Stimulated activated CD8-positive, alpha-beta memory T cell treated with anti-CD3 and anti-CD28 coated beads, Interleukin-15, amount 100 ng/mL, for 48 hours (primary cell): ENCODE measurements at regions not wholly inside any gene's neighbourhood (a gene's known extent, or its start where the extent isn't known, plus 50 kb on each side); places are given as distances from the start of the nearest gene placed in this dataset.
"Not testable (repeated sequence)": the region's sequence is repeated elsewhere in the genome, so short reads cannot be mapped to it uniquely, and the experiment has no call there.

ENCODE experiments used
- DNase-seq, 2 donors: peaks; one replicate each; pipeline ENCODE4 v3.0.0-alpha.2; 2020; ENCODE audit warnings: low read depth in 2 of 2

DNA sequence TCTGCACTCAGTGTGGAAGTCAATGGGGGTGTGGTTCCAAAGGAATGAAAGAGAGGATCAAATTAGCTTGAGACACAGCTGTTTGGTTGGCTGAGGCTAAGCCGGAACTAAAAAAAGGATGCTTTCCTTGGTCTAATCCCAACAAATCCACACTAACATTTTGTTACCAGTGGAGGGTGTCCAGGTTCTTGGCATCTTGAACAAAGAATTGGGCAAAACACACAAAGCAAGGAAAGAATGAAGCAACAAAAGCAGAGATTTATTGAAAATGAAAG lies 278.6 kb upstream of the PLET1 start:
- DNase-seq, result not testable (repeated sequence)

DNA sequence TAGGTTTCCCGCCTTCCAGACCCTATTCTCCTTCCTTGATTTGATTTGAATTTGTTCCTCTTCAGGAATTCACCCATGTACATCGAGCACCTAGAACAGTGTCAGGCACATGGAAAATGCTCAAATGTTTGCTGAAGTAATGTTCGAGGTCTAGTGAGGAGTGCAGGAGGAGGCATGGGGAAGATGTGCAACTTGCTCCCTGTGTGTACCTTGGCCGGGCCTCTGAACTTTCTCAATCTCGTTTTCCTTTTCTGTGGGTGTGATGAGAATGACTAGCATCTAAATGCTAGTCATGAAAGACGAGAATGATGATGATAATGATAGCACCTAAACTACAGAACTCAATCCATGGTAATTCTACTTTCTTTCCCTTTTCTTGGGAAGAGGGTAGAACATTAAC lies 279.1 kb upstream of the PLET1 start:
- DNase-seq, result no peak

- DNase-seq, result no peak
These were observed 279.6 kb upstream of the PLET1 start for GRCh38 chr11:112540261-112540660.

DNA sequence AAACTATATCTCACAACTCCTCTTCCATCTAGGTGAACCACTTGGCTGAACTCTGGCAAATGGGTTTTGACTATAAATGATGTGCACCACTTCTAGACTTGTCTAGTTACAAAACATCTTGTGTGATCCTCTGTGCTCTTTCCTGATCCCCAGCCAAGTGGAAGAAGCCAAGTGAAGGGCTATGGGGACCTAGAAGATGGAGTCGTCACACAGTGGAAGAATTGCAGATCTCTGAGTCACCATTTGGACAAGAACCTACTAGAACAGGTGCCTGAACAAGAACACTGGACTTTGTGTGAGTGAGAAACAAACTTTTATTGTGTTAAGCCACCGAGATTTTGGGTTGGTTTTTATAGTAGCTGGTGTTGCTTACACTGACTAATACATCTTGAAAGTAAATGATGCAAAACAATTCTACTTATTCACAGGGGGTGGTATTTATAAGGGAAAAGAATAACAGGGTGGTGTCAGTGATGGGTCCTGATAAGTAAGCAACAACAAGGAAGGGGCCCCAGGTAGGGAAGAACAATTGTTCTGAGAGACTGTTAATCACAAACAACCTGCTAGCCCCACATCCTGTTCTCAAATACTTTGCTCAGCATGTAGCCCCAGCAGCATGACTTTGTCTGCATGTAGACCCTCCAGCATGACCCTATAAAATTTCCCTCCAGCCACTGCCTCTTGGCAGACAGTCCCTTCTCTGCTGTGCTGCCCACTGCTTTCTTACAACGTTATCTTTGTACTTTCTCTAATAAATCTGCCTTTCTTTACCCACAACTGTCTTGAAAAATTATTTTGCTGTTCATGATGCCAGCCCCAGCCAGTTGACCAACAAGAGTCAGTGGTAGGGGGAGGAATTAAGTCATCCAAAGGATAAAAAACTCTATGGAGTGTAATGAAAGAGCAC lies 280.7 kb upstream of the PLET1 start:
- DNase-seq, result no peak

GRCh38 chr11:112542479-112542878 lies 281.8 kb upstream of the PLET1 start:
- no peak for DNase-seq

GRCh38 chr11:112543390-112543789 lies 282.7 kb upstream of the PLET1 start:
- DNase-seq, result no peak

- DNase-seq, result no peak
These were observed 288.0 kb upstream of the PLET1 start for GRCh38 chr11:112548641-112549040.

GRCh38 chr11:112553205-112553731 lies 292.6 kb upstream of the PLET1 start:
- no peak for DNase-seq

DNA sequence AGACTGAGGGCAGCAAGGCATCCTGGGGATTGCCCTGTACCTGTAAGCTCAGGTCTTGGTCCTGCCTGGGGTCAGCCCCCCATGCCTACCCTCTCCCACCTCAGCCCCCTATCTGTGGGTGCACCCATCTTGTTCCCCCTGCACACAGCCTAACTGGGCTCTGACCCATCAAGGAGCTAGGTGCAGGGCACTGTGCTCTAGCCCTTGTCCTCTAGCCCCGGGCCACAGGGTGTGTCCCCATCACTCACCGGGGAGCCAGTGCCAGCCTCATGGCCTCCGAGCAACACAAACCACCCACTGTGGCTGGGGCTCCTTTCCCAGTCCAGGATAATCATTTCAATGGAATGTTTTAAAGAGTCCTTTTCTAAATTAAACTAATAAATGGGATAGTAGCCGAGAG lies 293.9 kb upstream of the PLET1 start:
- no peak for DNase-seq

- peak; percentile 44 to 46 for DNase-seq
These were observed 295.1 kb upstream of the PLET1 start for GRCh38 chr11:112555491-112556364.

GRCh38 chr11:112558691-112559090 lies 298.0 kb upstream of the PLET1 start:
- DNase-seq, result no peak

GRCh38 chr11:112563808-112564207 lies 303.1 kb upstream of the PLET1 start:
- DNase-seq, result no peak

- no peak for DNase-seq
These were observed 303.7 kb upstream of the PLET1 start for GRCh38 chr11:112564228-112564955.

DNA sequence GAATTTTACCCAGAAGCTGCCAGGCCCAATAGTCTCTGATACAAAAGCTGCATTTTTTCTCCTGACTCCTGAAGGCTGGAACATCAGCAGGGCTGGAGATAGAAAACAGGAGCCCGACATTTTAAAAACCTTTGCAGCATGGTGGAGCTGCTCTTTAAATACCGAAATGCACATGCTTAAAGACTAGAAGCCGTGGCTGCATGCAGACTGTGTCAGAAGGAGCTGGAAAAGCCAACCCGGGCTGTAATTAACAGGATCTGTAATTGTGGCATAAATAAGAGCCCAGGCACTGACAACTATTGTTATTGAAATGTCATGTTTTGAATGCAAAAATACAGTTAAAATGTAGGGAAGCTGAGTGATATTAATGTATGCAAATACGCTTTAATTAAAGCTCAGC lies 304.9 kb upstream of the PLET1 start:
- DNase-seq, result no peak

- DNase-seq, result no peak
These were observed 305.5 kb upstream of the PLET1 start for GRCh38 chr11:112566124-112566523.

GRCh38 chr11:112570333-112570732 lies 309.7 kb upstream of the PLET1 start:
- no peak for DNase-seq

DNA sequence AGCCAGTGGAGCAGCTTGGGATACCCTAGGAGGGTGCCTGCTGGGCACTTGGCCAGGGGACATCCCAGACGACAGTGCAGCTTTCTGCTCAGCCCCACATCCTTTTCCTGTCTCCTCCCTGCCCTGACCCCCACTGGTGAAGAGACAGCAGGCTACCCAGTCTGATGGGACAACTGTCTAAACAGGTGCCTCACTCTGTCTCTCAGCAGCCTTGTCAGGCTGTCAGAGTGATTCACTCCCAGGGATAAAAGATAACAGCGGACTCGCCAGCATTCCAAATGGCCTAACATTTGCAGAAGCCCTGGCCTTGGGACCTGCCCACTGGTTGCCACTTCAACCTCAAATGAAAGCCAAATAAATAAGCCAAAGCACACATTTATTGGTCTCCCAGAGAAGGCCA lies 318.6 kb upstream of the PLET1 start:
- no peak for DNase-seq

DNA sequence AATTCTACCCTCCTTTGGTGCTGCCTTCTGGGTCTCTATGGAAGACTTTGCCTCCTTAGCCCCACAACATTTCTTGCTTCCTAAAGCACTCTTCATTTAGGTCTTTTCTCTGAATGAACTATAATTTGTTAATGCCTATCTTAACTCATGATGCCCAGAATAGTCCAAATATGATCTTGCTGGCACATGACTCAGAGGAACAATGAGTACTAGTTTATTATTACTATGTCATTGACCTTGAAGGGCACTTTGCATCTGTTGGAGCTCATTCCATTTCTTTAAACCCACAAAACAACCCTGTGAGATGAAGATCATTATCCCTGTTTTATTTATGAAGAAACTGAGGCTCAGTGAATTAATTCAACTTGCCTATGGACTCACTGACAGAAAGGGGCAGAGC lies 320.2 kb upstream of the PLET1 start:
- DNase-seq, result no peak

GRCh38 chr11:112581747-112582146 lies 321.1 kb upstream of the PLET1 start:
- no peak for DNase-seq

DNA sequence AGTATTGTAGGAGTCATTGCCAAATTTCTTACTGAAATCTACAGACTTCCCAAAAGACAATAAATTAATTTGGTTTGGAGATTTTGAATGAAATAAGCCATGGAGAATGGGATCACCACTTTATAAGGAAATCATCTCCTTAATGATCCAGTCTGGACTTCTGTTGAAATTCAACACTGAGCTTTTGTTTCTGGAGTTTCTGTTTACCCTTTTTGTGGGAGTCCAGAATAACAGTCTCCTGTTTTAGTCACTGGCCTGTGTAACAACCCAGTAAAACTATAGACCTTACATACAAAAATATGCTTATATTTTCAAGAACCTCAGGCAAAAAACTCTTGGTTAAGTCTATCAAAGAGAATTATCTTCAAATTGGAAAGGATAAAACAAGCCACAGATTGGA lies 321.7 kb upstream of the PLET1 start:
- DNase-seq, result no peak

DNA sequence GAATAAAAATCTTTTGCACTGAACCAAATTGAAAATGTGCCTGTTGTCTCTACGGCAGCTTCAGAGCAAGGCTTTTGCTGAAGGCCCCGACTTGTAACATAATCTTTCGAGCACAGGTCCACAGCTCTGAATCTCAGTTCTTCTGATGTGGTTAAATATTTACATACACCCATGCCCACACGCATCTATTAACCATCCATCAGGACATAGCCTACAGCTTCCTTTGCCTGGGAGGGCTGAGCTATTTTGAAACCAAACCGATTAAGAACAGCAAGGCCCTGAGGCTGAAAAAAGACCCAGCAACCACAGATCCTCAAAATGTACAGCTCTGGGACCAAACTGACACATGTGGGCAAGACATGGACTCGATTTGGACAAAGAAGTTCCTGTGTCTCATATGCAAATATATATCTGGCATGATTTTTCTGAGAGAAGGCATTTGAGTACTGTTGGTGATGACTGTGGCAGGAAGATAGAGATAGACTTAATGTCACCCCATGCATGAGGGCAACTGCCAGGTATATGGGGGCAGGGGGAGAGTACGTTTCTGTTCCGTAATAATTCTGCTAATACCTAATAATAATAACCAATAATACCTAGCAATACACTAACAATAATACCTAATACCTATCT lies 322.7 kb upstream of the PLET1 start:
- DNase-seq, result no peak

DNA sequence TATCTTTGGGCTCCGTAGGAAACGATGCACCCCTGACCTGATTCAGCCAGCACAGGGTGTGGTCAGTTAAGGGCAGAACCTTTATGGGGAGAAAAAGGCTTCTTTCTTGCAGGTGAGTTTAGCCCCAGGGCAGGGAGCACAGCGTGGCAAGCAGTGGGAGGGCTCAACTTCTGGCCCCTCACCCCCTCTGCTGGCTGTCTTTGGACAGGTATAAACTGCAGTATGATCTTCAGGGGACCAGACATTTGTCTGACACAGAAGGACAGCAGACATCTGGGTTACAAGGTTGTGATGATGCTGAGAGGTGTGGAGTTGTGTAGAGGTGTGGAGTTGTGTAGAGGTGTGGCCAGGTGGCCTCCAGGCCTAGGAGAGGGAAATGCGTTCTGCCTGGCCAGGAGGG lies 324.0 kb upstream of the PLET1 start:
- DNase-seq, result no peak
